NOMO-1 treated with dmso at 0.1 percent for 144 hours (cell line): ENCODE measurements at regions not wholly inside any gene's neighbourhood (a gene's known extent, or its start where the extent isn't known, plus 50 kb on each side); places are given as distances from the start of the nearest gene placed in this dataset.

Source experiments
- DNase-seq: peaks from one replicate; lab custom pipeline; 2025; ENCODE audit not compliant: unreplicated experiment; lab: John Stamatoyannopoulos, UW

GRCh38 chr12:81963026-81963425, 203.9 kb upstream of the PPFIA2 start:
- DNase-seq, result no peak

- no peak for DNase-seq
These were observed 203.1 kb upstream of the PPFIA2 start for GRCh38 chr12:81962126-81962856.

GRCh38 chr12:81958406-81958805, 199.3 kb upstream of the PPFIA2 start:
- no peak for DNase-seq

GRCh38 chr12:81957631-81958030, 198.5 kb upstream of the PPFIA2 start:
- DNase-seq, result no peak

GRCh38 chr12:81956468-81956860, 197.3 kb upstream of the PPFIA2 start:
- no peak for DNase-seq

- DNase-seq, result no peak
These were observed 194.4 kb upstream of the PPFIA2 start for GRCh38 chr12:81953541-81953940.

GRCh38 chr12:81950871-81951270, 191.7 kb upstream of the PPFIA2 start:
- DNase-seq, result no peak

GRCh38 chr12:81949841-81950308, 190.7 kb upstream of the PPFIA2 start:
- peak; percentile 66 for DNase-seq

GRCh38 chr12:81949416-81949815, 190.3 kb upstream of the PPFIA2 start:
- DNase-seq, result no peak

GRCh38 chr12:81944886-81945285, 185.7 kb upstream of the PPFIA2 start:
- no peak for DNase-seq

GRCh38 chr12:81942594-81942993, 183.4 kb upstream of the PPFIA2 start:
- peak; percentile 79 for DNase-seq

GRCh38 chr12:81930037-81930436, 170.9 kb upstream of the PPFIA2 start:
- no peak for DNase-seq

- no peak for DNase-seq
These were observed 137.6 kb upstream of the PPFIA2 start for GRCh38 chr12:81896771-81897170.

GRCh38 chr12:81888961-81889360, 129.8 kb upstream of the PPFIA2 start:
- no peak for DNase-seq

GRCh38 chr12:81888106-81888740, 129.1 kb upstream of the PPFIA2 start:
- no peak for DNase-seq

GRCh38 chr12:81874586-81874985, 115.4 kb upstream of the PPFIA2 start:
- no peak for DNase-seq

GRCh38 chr12:81874166-81874565, 115.0 kb upstream of the PPFIA2 start:
- DNase-seq, result no peak

- no peak for DNase-seq
These were observed 113.2 kb upstream of the PPFIA2 start for GRCh38 chr12:81872400-81872799.

- no peak for DNase-seq
These were observed 106.9 kb upstream of the PPFIA2 start for GRCh38 chr12:81866081-81866480.

GRCh38 chr12:81863406-81863805, 104.3 kb upstream of the PPFIA2 start:
- DNase-seq, result no peak

- DNase-seq, result no peak
These were observed 100.4 kb upstream of the PPFIA2 start for GRCh38 chr12:81859521-81859920.

GRCh38 chr12:81843599-81843998, 84.4 kb upstream of the PPFIA2 start:
- no peak for DNase-seq

GRCh38 chr12:81835783-81836182, 76.6 kb upstream of the PPFIA2 start:
- no peak for DNase-seq
